ENCODE measurements at regions not wholly inside any gene's neighbourhood (a gene's known extent, or its start where the extent isn't known, plus 50 kb on each side); places are given as distances from the start of the nearest gene placed in this dataset.

GRCh38 chr4:32826169-32826568 lies 2106.0 kb downstream of the PCDH7 start:
- Histone ChIP-seq H3K4me1 (replicated peaks in 1 of 4; ENCODE audit: control insufficient read depth in 3 of 4, insufficient read depth in 4 of 4, low read length in 3 of 4) (no peaks in the 10 kb centered on the region), H3K23ac (ENCODE audit: insufficient read length) (no peak overlapping the region)
- TF ChIP-seq PHF8 (conservative IDR thresholded peaks at IDR 0.05; ENCODE audit: low read depth, low read length) (no peak), BCL11A (IDR thresholded peaks at IDR 0.05; ENCODE audit: low read depth in 2 of 2, low read length in 2 of 2) (no peak), KDM5A (IDR thresholded peaks at IDR 0.05; ENCODE audit: low read length) (no peak), RXRA (IDR thresholded peaks at IDR 0.05; ENCODE audit: insufficient read depth, low read depth, low read length) (no peak), JUND (IDR thresholded peaks at IDR 0.05; ENCODE audit: low read length) (no peak), CREB1 (IDR thresholded peaks at IDR 0.05) (no peak), SRF (IDR thresholded peaks at IDR 0.05; ENCODE audit: low read depth, low read length) (no peak), GTF2F1 (IDR thresholded peaks at IDR 0.05; ENCODE audit: borderline replicate concordance, low read depth, low read length) (no peak), YY1 (IDR thresholded peaks at IDR 0.05; ENCODE audit: low read depth, low read length) (no peak), HDAC6 (IDR thresholded peaks at IDR 0.05; ENCODE audit: low read depth, low read length) (no peak), CTCF (IDR thresholded peaks at IDR 0.05; ENCODE audit: control extremely low read depth in 1 of 3, insufficient read depth in 1 of 3, low read depth in 1 of 3, low read length in 3 of 3) (no peak), RBBP5 (IDR thresholded peaks at IDR 0.05; ENCODE audit: borderline replicate concordance, low read depth, low read length) (no peak), EP300 (IDR thresholded peaks at IDR 0.05; ENCODE audit: borderline replicate concordance in 1 of 2, low read depth in 2 of 2, low read length in 2 of 2) (no peak)

More at GRCh38 chr4:32826169-32826568, 2106.0 kb downstream of the PCDH7 start:
- no peak overlapping the region for H2BK15ac ChIP-seq (ENCODE audit: low read length)
- H3K14ac ChIP-seq (ENCODE audit: insufficient read length) = no peak overlapping the region
- ChIA-PET POLR2A (ENCODE audit: partially characterized antibody) (no interaction called here), CTCF (ENCODE audit: partially characterized antibody) (interaction anchor here (0.6 kb wide), 1 partner anchor 1316 kb away, joined by 4 read pairs; no protein-coding TSS in a partner anchor)
- 92% methylated on average over 3 of the region's 3 CpGs; no CpG with 5 or more reads in 1 of the 2 experiments for WGBS, 2 experiments (ENCODE audit: extremely low coverage in 1 of 2, insufficient coverage in 1 of 2, insufficient read length in 1 of 2, insufficient replicate concordance in 2 of 2, low coverage in 1 of 2, low lambda C conversion rate in 2 of 2, missing lambda C conversion rate in 1 of 2)
- H3K23me2 ChIP-seq (ENCODE audit: low read depth, low read length) = no peaks in the 10 kb centered on the region; the same call in 1 of the 2 replicates
- no peaks in the 10 kb centered on the region for H4K20me1 ChIP-seq (replicated peaks in 1 of 2; ENCODE audit: control insufficient read depth in 1 of 2, insufficient read depth in 2 of 2, low read length in 2 of 2)
- no peak overlapping the region for H2BK20ac ChIP-seq (ENCODE audit: low read length)
- no peaks in the 10 kb centered on the region; a peak in 2 of 8 replicates for H3K36me3 ChIP-seq (ENCODE audit: control insufficient read depth in 2 of 4, insufficient read depth in 4 of 4, low read length in 3 of 4)
- no peak overlapping the region for H3K18ac ChIP-seq (ENCODE audit: extremely low read depth, low read length)
- H3K9me3 ChIP-seq (ENCODE audit: insufficient read depth in 2 of 2, low read depth in 1 of 2, low read length in 1 of 2) = peaks cover 23 to 42% of the 10 kb centered on the region in 2 experiments
- no peak overlapping the region for H4K91ac ChIP-seq (replicated peaks; ENCODE audit: insufficient read length, low read length)
- no peak overlapping the region for H3K4me2 ChIP-seq (ENCODE audit: insufficient read depth in 1 of 2, low read depth in 2 of 2, low read length in 2 of 2)
- H2BK12ac ChIP-seq (ENCODE audit: low read depth, low read length) = no peak overlapping the region
- FAIRE-seq (no peak), DNase-seq (ENCODE audit: low read depth in 1 of 2, low spot score in 2 of 2) (no peak)
- no peak overlapping the region for H2AK5ac ChIP-seq (ENCODE audit: low read depth, low read length)
- no peak overlapping the region for H3K27ac ChIP-seq (ENCODE audit: low read depth, low read length)
- no peak overlapping the region for H4K8ac ChIP-seq (ENCODE audit: extremely low read depth, insufficient read depth, low read length)
- H2BK5ac ChIP-seq (ENCODE audit: low read depth, low read length) = no peak overlapping the region
- H4K5ac ChIP-seq (ENCODE audit: insufficient read length, low read depth, low read length) = no peak overlapping the region
- no peaks in the 10 kb centered on the region for H3K79me2 ChIP-seq (ENCODE audit: control insufficient read depth in 1 of 2, insufficient read depth in 2 of 2, low read length in 2 of 2)
- H2AFZ ChIP-seq (ENCODE audit: low read length) = no peak overlapping the region
- no peaks in the 10 kb centered on the region for H3K27me3 ChIP-seq (replicated peaks in 1 of 4; ENCODE audit: control insufficient read depth in 3 of 4, extremely low read depth in 1 of 4, insufficient read depth in 3 of 4, low read length in 3 of 4)
- no peak overlapping the region for H3K56ac ChIP-seq (replicated peaks; ENCODE audit: insufficient read length, low read depth, low read length)
- no peak overlapping the region for H2BK120ac ChIP-seq (replicated peaks; ENCODE audit: low read depth, low read length)
- H3K4me3 ChIP-seq (ENCODE audit: extremely low read depth in 1 of 4, insufficient read depth in 2 of 4, low read depth in 3 of 4, low read length in 4 of 4) = peak overlapping the region in 1 of 4 experiments; percentile 21; a peak in 1 of 8 replicates
- H3K4ac ChIP-seq (replicated peaks; ENCODE audit: insufficient read length, low read depth, low read length) = no peak overlapping the region
- no peak overlapping the region for H3K9ac ChIP-seq (replicated peaks in 1 of 4; ENCODE audit: extremely low read depth in 1 of 4, low read depth in 3 of 4, low read length in 3 of 4)
- H3K79me1 ChIP-seq (ENCODE audit: low read depth, low read length) = no peaks in the 10 kb centered on the region
